ENCODE measurements at regions not wholly inside any gene's neighbourhood (a gene's known extent, or its start where the extent isn't known, plus 50 kb on each side); places are given as distances from the start of the nearest gene placed in this dataset.

DNA sequence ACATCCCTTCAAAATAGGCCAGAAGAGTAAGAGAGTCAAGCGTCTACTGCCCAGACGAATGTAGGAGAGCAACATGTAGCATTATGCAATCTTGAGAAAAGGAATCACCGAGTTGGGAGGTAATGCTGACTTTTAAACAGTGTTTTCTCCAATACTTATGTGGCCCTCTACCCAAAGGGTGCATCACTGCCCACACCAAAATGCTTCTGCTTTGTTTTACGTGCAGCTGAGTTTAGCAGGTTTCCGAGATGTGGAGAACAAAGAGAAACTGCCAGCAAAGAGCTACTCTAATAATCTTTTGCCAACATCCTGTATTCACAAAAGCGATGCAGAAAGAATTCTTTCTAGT, 63.4 kb upstream of the ZEB2 start:
- Histone ChIP-seq H3K27ac (ENCODE audit: low read depth) (no peak overlapping the region), H3K79me2 (replicated peaks; ENCODE audit: insufficient read depth) (no peaks in the 10 kb centered on the region), H3F3A (replicated peaks; ENCODE audit: low read depth) (no peaks in the 10 kb centered on the region), H3K4me2 (no peak overlapping the region), H2AFZ (no peak overlapping the region), H3K27me3 (ENCODE audit: insufficient read depth) (no peaks in the 10 kb centered on the region), H3K4me1 (ENCODE audit: insufficient read depth) (peaks cover 31% of the 10 kb centered on the region), H4K20me1 (replicated peaks; ENCODE audit: insufficient read depth) (no peaks in the 10 kb centered on the region), H3K9me2 (ENCODE audit: insufficient read depth) (no peaks in the 10 kb centered on the region), H3K36me3 (ENCODE audit: insufficient read depth) (no peaks in the 10 kb centered on the region), H3K4me3 (no peak overlapping the region)
- TF ChIP-seq NANOG (IDR thresholded peaks at IDR 0.05; ENCODE audit: borderline replicate concordance) (no peak), EZH2phosphoT487 (IDR thresholded peaks at IDR 0.05; ENCODE audit: unreplicated experiment) (no peak), STAT1 (IDR thresholded peaks at IDR 0.05; ENCODE audit: unreplicated experiment) (no peak), ZNF462 (CRISPR knock-in tag; IDR thresholded peaks at IDR 0.05) (no peak), JUNB (IDR thresholded peaks at IDR 0.05; ENCODE audit: unreplicated experiment) (no peak), ZNF331 (CRISPR knock-in tag; IDR thresholded peaks at IDR 0.05; ENCODE audit: low read depth) (no peak), POLR2AphosphoS5 (IDR thresholded peaks at IDR 0.05; ENCODE audit: low read depth) (no peak), ZNF114 (CRISPR knock-in tag; IDR thresholded peaks at IDR 0.05) (no peak), EZH2 (IDR thresholded peaks at IDR 0.05; ENCODE audit: low read depth, unreplicated experiment) (no peak), CREB1 (CRISPR knock-in tag; IDR thresholded peaks at IDR 0.05; ENCODE audit: low read depth) (no peak)
- TF ChIP-seq, protein P1, sequence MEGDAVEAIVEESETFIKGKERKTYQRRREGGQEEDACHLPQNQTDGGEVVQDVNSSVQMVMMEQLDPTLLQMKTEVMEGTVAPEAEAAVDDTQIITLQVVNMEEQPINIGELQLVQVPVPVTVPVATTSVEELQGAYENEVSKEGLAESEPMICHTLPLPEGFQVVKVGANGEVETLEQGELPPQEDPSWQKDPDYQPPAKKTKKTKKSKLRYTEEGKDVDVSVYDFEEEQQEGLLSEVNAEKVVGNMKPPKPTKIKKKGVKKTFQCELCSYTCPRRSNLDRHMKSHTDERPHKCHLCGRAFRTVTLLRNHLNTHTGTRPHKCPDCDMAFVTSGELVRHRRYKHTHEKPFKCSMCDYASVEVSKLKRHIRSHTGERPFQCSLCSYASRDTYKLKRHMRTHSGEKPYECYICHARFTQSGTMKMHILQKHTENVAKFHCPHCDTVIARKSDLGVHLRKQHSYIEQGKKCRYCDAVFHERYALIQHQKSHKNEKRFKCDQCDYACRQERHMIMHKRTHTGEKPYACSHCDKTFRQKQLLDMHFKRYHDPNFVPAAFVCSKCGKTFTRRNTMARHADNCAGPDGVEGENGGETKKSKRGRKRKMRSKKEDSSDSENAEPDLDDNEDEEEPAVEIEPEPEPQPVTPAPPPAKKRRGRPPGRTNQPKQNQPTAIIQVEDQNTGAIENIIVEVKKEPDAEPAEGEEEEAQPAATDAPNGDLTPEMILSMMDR (conservative IDR thresholded peaks at IDR 0.05; ENCODE audit: low read depth in 2 of 2): no peak
- TF ChIP-seq, protein P2, sequence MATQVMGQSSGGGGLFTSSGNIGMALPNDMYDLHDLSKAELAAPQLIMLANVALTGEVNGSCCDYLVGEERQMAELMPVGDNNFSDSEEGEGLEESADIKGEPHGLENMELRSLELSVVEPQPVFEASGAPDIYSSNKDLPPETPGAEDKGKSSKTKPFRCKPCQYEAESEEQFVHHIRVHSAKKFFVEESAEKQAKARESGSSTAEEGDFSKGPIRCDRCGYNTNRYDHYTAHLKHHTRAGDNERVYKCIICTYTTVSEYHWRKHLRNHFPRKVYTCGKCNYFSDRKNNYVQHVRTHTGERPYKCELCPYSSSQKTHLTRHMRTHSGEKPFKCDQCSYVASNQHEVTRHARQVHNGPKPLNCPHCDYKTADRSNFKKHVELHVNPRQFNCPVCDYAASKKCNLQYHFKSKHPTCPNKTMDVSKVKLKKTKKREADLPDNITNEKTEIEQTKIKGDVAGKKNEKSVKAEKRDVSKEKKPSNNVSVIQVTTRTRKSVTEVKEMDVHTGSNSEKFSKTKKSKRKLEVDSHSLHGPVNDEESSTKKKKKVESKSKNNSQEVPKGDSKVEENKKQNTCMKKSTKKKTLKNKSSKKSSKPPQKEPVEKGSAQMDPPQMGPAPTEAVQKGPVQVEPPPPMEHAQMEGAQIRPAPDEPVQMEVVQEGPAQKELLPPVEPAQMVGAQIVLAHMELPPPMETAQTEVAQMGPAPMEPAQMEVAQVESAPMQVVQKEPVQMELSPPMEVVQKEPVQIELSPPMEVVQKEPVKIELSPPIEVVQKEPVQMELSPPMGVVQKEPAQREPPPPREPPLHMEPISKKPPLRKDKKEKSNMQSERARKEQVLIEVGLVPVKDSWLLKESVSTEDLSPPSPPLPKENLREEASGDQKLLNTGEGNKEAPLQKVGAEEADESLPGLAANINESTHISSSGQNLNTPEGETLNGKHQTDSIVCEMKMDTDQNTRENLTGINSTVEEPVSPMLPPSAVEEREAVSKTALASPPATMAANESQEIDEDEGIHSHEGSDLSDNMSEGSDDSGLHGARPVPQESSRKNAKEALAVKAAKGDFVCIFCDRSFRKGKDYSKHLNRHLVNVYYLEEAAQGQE (IDR thresholded peaks at IDR 0.05; ENCODE audit: unreplicated experiment): no peak
- TF ChIP-seq, protein P3, sequence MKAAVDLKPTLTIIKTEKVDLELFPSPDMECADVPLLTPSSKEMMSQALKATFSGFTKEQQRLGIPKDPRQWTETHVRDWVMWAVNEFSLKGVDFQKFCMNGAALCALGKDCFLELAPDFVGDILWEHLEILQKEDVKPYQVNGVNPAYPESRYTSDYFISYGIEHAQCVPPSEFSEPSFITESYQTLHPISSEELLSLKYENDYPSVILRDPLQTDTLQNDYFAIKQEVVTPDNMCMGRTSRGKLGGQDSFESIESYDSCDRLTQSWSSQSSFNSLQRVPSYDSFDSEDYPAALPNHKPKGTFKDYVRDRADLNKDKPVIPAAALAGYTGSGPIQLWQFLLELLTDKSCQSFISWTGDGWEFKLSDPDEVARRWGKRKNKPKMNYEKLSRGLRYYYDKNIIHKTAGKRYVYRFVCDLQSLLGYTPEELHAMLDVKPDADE (IDR thresholded peaks at IDR 0.05): no peak
- Mint-ChIP-seq H3K36me3 (ENCODE audit: low read depth) (no peaks in the 10 kb centered on the region), H3K9me3 (no peaks in the 10 kb centered on the region), H3K4me1 (peaks cover 34% of the 10 kb centered on the region), H3K27me3 (ENCODE audit: insufficient read depth, low read depth, poor library complexity) (no peaks in the 10 kb centered on the region), H3K4me3 (no peak overlapping the region), H3K27ac (no peak overlapping the region)
- DNase-seq (ENCODE audit: low spot score) (no peak), ATAC-seq (no peak)

All from GM23338 (cell line).